H9 (cell line): ENCODE measurements at regions not wholly inside any gene's neighbourhood (a gene's known extent, or its start where the extent isn't known, plus 50 kb on each side); places are given as distances from the start of the nearest gene placed in this dataset.

Source experiments
- DNase-seq: peaks from one replicate; pipeline ENCODE4 v3.0.0-alpha.2; 2017
- H2AFZ ChIP-seq: one replicate; pipeline ENCODE4 v1.6.1; 2013; ENCODE audit warnings: mild to moderate bottlenecking, low read length, control low read depth, moderate library complexity
- H2AK5ac ChIP-seq: 2 replicates; pipeline ENCODE4 v1.6.1; 2013; ENCODE audit warnings: low read length, control low read depth, mixed read lengths; ENCODE audit not compliant: insufficient read length
- H2BK120ac ChIP-seq: one replicate; pipeline ENCODE4 v1.6.1; 2013; ENCODE audit warnings: low read depth, mild to moderate bottlenecking, low read length, control low read depth, inconsistent platforms; ENCODE audit not compliant: poor library complexity, severe bottlenecking
- H2BK12ac ChIP-seq: 2 replicates; pipeline ENCODE4 v1.6.1; 2013; ENCODE audit warnings: low read length, control low read depth, mixed read lengths, low read depth; ENCODE audit not compliant: insufficient read length
- H2BK15ac ChIP-seq: 2 replicates; pipeline ENCODE4 v1.6.1; 2013; ENCODE audit warnings: low read depth, low read length, control low read depth
- H2BK20ac ChIP-seq: one replicate; pipeline ENCODE4 v1.6.1; 2013; ENCODE audit warnings: low read depth, mild to moderate bottlenecking, low read length, control low read depth, inconsistent platforms; ENCODE audit not compliant: poor library complexity, severe bottlenecking
- H2BK5ac ChIP-seq: 2 replicates; pipeline ENCODE4 v1.6.1; 2013; ENCODE audit warnings: low read length, control low read depth, mixed read lengths; ENCODE audit not compliant: insufficient read length
- H3K14ac ChIP-seq: 2 replicates; pipeline ENCODE4 v1.6.1; 2013; ENCODE audit warnings: low read length, control low read depth; ENCODE audit not compliant: insufficient read depth
- H3K18ac ChIP-seq: 2 replicates; pipeline ENCODE4 v1.6.1; 2013; ENCODE audit warnings: low read depth, mild to moderate bottlenecking, mixed read lengths, low read length, control low read depth; ENCODE audit not compliant: insufficient read length
- H3K23ac ChIP-seq: 2 replicates; pipeline ENCODE4 v1.6.1; 2013; ENCODE audit warnings: low read length, control low read depth, mixed read lengths, low read depth; ENCODE audit not compliant: insufficient read length
- H3K23me2 ChIP-seq: 2 replicates; pipeline ENCODE4 v1.6.1; 2013; ENCODE audit warnings: low read depth, mild to moderate bottlenecking, mixed read lengths, low read length, control low read depth; ENCODE audit not compliant: insufficient read length, poor library complexity, severe bottlenecking
- H3K27ac ChIP-seq: 2 replicates; pipeline ENCODE4 v1.5.1; 2013; ENCODE audit warnings: low read length, control low read depth, mixed read lengths, low read depth; ENCODE audit not compliant: insufficient read length
- H3K27me3 ChIP-seq: 2 replicates; pipeline ENCODE4 v1.6.1; 2013; ENCODE audit warnings: low read length, control low read depth, inconsistent platforms; ENCODE audit not compliant: insufficient read depth
- H3K4ac ChIP-seq: 2 replicates; pipeline ENCODE4 v1.6.1; 2013; ENCODE audit warnings: low read depth, mild to moderate bottlenecking, control low read depth, inconsistent platforms, low read length, moderate library complexity
- H3K4me1 ChIP-seq: 2 replicates; pipeline ENCODE4 v1.6.1; 2013; ENCODE audit warnings: low read length, control low read depth, inconsistent platforms; ENCODE audit not compliant: insufficient read depth
- H3K4me2 ChIP-seq: 2 replicates; pipeline ENCODE4 v1.6.1; 2013; ENCODE audit warnings: low read length, control low read depth, mixed read lengths; ENCODE audit not compliant: insufficient read length, insufficient read depth
- H3K56ac ChIP-seq: 2 replicates; pipeline ENCODE4 v1.6.1; 2013; ENCODE audit warnings: low read depth, mild to moderate bottlenecking, mixed read lengths, low read length, control low read depth; ENCODE audit not compliant: insufficient read length
- H3K79me1 ChIP-seq: 2 replicates; pipeline ENCODE4 v1.6.1; 2013; ENCODE audit warnings: low read depth, mild to moderate bottlenecking, moderate library complexity, low read length, control low read depth, inconsistent platforms; ENCODE audit not compliant: insufficient read depth, poor library complexity, severe bottlenecking
- H3K79me2 ChIP-seq: 2 replicates; pipeline ENCODE4 v1.6.1; 2013; ENCODE audit warnings: low read length, control low read depth, inconsistent platforms; ENCODE audit not compliant: insufficient read depth
- H3K9ac ChIP-seq: 2 replicates; pipeline ENCODE4 v1.6.1; 2013; ENCODE audit warnings: low read length, control low read depth, mixed read lengths; ENCODE audit not compliant: insufficient read length; ENCODE audit errors: extremely low read depth
- H3K9me3 ChIP-seq: one replicate; pipeline ENCODE4 v1.6.1; 2013; ENCODE audit warnings: low read depth, low read length, inconsistent platforms; ENCODE audit not compliant: control insufficient read depth
- H3T11ph ChIP-seq: one replicate; pipeline ENCODE4 v1.6.1; 2013; ENCODE audit warnings: mild to moderate bottlenecking, low read length, control low read depth, inconsistent platforms
- H4K20me1 ChIP-seq: one replicate; pipeline ENCODE4 v1.6.1; 2013; ENCODE audit not compliant: control insufficient read depth, insufficient read length, insufficient read depth
- H4K5ac ChIP-seq: 2 replicates; pipeline ENCODE4 v1.6.1; 2013; ENCODE audit warnings: low read depth, mild to moderate bottlenecking, mixed read lengths, low read length, control low read depth; ENCODE audit not compliant: insufficient read length
- H4K8ac ChIP-seq: replicated peaks from 2 replicates; pipeline ENCODE4 v1.6.1; 2013; ENCODE audit warnings: low read length, control low read depth, mixed read lengths, low read depth; ENCODE audit not compliant: insufficient read length
- H4K91ac ChIP-seq: 2 replicates; pipeline ENCODE4 v1.6.1; 2013; ENCODE audit warnings: low read depth, mild to moderate bottlenecking, moderate library complexity, mixed read lengths, low read length, control low read depth; ENCODE audit not compliant: insufficient read length
- H3K27ac Mint-ChIP-seq, 3 experiments: 2 replicates in 2 of 3; 3 replicates in 1 of 3; pipeline ENCODE4 v1.8.0; 2020 to 2021; ENCODE audit warnings: mixed read lengths in 3 of 3, mild to moderate bottlenecking in 1 of 3, moderate library complexity in 1 of 3
- H3K27me3 Mint-ChIP-seq: 2 replicates; pipeline ENCODE4 v1.8.0; 2021; ENCODE audit warnings: low read depth, mild to moderate bottlenecking, moderate library complexity, mixed read lengths
- H3K36me3 Mint-ChIP-seq, 3 experiments: 2 replicates in 2 of 3; 3 replicates in 1 of 3; pipeline ENCODE4 v1.8.0; 2020 to 2021; ENCODE audit warnings: low read depth in 3 of 3, mixed read lengths in 3 of 3; ENCODE audit not compliant: insufficient read depth in 1 of 3
- H3K4me1 Mint-ChIP-seq, 2 experiments: 2 replicates each; pipeline ENCODE4 v1.8.0; 2020; ENCODE audit warnings: mixed read lengths in 2 of 2
- H3K4me3 Mint-ChIP-seq, 2 experiments: 2 replicates in 1 of 2; 3 replicates in 1 of 2; pipeline ENCODE4 v1.8.0; 2020 to 2021; ENCODE audit warnings: mild to moderate bottlenecking in 2 of 2, mixed read lengths in 2 of 2, moderate library complexity in 1 of 2
- H3K9me3 Mint-ChIP-seq, 2 experiments: 2 replicates in 1 of 2; 3 replicates in 1 of 2; pipeline ENCODE4 v1.8.0; 2020; ENCODE audit warnings: mild to moderate bottlenecking in 2 of 2, mixed read lengths in 2 of 2, moderate library complexity in 1 of 2
- WGBS: extraction: QIAGEN DNeasy Blood & Tissue Kit; methylation state at CpG from one replicate; pipeline ENCODE4 v1.1.7; 2013; ENCODE audit warnings: missing lambda C conversion rate, low lambda C conversion rate, mixed read lengths; ENCODE audit not compliant: insufficient read length; ENCODE audit errors: extremely low coverage; 5-methylcytosine and 5-hydroxymethylcytosine counted together
- TF ChIP-seq, protein P1 (sequence below): fragments of 200-600 bp; sonication (generic); conservative IDR thresholded peaks from 3 replicates; pipeline ENCODE4 v1.8.0; 2021; ENCODE audit warnings: antibody characterized with exemption, mild to moderate bottlenecking

DNA sequence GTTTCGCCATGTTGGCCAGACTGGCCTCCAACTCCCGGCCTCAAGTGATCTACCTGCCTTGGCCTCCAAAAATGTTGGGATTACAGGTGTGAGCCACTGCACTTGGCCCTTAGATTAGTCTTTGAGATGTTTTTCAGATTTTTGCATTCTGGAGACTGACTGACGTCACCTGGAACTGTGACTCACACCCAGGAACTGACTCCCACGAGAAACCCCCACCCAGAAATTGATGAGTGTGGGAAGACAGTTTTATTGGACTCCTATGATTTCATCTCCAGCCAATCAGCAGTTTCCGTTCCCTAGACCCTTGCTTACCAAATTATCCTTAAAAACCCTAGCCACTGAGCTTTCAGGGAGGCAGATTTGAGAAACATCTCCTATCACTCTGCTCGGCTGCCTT, 867.3 kb downstream of the TYW1 start:
- Histone ChIP-seq H3T11ph (no peak overlapping the region), H4K20me1 (no peaks in the 10 kb centered on the region), H3K27me3 (no peaks in the 10 kb centered on the region), H3K27ac (no peak overlapping the region), H3K23me2 (no peaks in the 10 kb centered on the region), H3K4me2 (no peak overlapping the region), H2BK120ac (no peak overlapping the region), H2BK20ac (no peak overlapping the region), H2BK5ac (no peak overlapping the region), H4K5ac (no peak overlapping the region), H3K9me3 (no peaks in the 10 kb centered on the region), H3K79me2 (no peaks in the 10 kb centered on the region), H3K56ac (no peak overlapping the region), H3K9ac (no peak overlapping the region), H4K91ac (no peak overlapping the region), H3K4ac (no peak overlapping the region), H2BK12ac (no peak overlapping the region), H4K8ac (no peak overlapping the region), H3K79me1 (no peaks in the 10 kb centered on the region), H2BK15ac (no peak overlapping the region), H3K4me1 (no peaks in the 10 kb centered on the region), H3K14ac (no peak overlapping the region), H3K18ac (no peak overlapping the region), H2AFZ (no peak overlapping the region), H2AK5ac (no peak overlapping the region), H3K23ac (no peak overlapping the region)
- H3K4me3 Mint-ChIP-seq: no peak overlapping the region
- H3K36me3 Mint-ChIP-seq: peaks cover 7 to 12% (median 11%) of the 10 kb centered on the region in 3 experiments
- peaks cover 15 to 20% of the 10 kb centered on the region in 2 experiments for H3K9me3 Mint-ChIP-seq
- H3K27ac Mint-ChIP-seq: no peak overlapping the region
- H3K4me1 Mint-ChIP-seq: no peaks in the 10 kb centered on the region
- no peaks in the 10 kb centered on the region; the same call in 1 of the 2 replicates for H3K27me3 Mint-ChIP-seq
- TF ChIP-seq, protein P1, sequence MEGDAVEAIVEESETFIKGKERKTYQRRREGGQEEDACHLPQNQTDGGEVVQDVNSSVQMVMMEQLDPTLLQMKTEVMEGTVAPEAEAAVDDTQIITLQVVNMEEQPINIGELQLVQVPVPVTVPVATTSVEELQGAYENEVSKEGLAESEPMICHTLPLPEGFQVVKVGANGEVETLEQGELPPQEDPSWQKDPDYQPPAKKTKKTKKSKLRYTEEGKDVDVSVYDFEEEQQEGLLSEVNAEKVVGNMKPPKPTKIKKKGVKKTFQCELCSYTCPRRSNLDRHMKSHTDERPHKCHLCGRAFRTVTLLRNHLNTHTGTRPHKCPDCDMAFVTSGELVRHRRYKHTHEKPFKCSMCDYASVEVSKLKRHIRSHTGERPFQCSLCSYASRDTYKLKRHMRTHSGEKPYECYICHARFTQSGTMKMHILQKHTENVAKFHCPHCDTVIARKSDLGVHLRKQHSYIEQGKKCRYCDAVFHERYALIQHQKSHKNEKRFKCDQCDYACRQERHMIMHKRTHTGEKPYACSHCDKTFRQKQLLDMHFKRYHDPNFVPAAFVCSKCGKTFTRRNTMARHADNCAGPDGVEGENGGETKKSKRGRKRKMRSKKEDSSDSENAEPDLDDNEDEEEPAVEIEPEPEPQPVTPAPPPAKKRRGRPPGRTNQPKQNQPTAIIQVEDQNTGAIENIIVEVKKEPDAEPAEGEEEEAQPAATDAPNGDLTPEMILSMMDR: no peak
- no CpG with 5 or more reads among the region's 6 CpGs for WGBS
- DNase-seq: no peak
